Activated CD4-positive, alpha-beta memory T cell treated with anti-CD3 and anti-CD28 coated beads for 36 hours (primary cell): ENCODE measurements at regions not wholly inside any gene's neighbourhood (a gene's known extent, or its start where the extent isn't known, plus 50 kb on each side); places are given as distances from the start of the nearest gene placed in this dataset.

Source experiments
- CTCF ChIA-PET: fragments of 350-600 bp; sonication (Branson Sonifier 250); formaldehyde crosslinking; loops from one replicate; lab custom pipeline; 2021; ENCODE audit warnings: antibody characterized with exemption, inconsistent platforms; lab: Charles Lee
- POLR2A ChIA-PET: fragments of 350-600 bp; sonication (Branson Sonifier 250); formaldehyde crosslinking; loops from one replicate; lab custom pipeline; 2021; ENCODE audit warnings: antibody characterized with exemption; lab: Charles Lee
- DNase-seq: peaks from one replicate; pipeline ENCODE4 v3.0.0-alpha.2; 2020
- H3K27ac Mint-ChIP-seq: one replicate; pipeline ENCODE4 v1.8.0; 2021; ENCODE audit warnings: mixed read lengths
- H3K27me3 Mint-ChIP-seq: one replicate; pipeline ENCODE4 v1.8.0; 2021; ENCODE audit warnings: mixed read lengths
- H3K36me3 Mint-ChIP-seq: one replicate; pipeline ENCODE4 v1.8.0; 2021; ENCODE audit warnings: mixed read lengths
- H3K4me1 Mint-ChIP-seq: one replicate; pipeline ENCODE4 v1.8.0; 2021; ENCODE audit warnings: low read depth, mixed read lengths
- H3K4me3 Mint-ChIP-seq: one replicate; pipeline ENCODE4 v1.8.0; 2021; ENCODE audit warnings: mild to moderate bottlenecking, mixed read lengths
- H3K9me3 Mint-ChIP-seq: one replicate; pipeline ENCODE4 v1.8.0; 2021; ENCODE audit warnings: mixed read lengths
- intact Hi-C: fragments of 100-400 bp; cut with micrococcal nuclease; formaldehyde crosslinking; loops from one replicate; pipeline ENCODE4 v1.15.1; 2023

DNA sequence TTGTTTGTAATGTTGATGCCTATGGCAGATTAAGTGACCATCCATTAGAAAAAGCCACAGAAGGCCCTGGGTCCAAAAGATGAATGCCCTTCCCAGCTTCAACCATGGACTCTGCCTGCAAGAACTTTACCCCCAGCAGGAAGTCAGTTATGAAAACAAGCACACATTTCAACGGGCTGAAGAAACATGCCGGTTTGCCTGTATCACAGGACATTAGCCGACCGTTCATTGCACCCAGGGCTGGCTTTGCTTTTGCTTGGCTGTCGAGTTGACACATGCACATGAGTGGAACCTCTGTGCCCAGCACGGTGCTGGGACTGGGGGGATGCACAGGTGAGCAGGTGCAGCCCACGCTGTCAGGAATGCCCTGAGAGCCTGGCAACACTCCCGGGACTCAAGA lies 1087.0 kb downstream of the BCL11B start:
- Mint-ChIP-seq H3K27ac (peak overlapping the region; percentile 100), H3K36me3 (peaks cover 3% of the 10 kb centered on the region), H3K27me3 (no peaks in the 10 kb centered on the region), H3K4me1 (peaks cover 96% of the 10 kb centered on the region), H3K4me3 (peak overlapping the region; percentile 59), H3K9me3 (no peaks in the 10 kb centered on the region)
- CTCF ChIA-PET = interaction anchor here (0.7 to 1.9 kb wide), 5 partner anchors 8 to 1083 kb away, joined by 3 to 5 read pairs (median 5); no protein-coding TSS in a partner anchor
- DNase-seq = no peak
- intact Hi-C loops = loop anchor here (5.0 kb wide), 2 partner anchors 463 to 1297 kb away; partner anchors contain the start of genes CCNK and SETD3
- POLR2A ChIA-PET = interaction anchor here (0.8 to 2.0 kb wide), 8 partner anchors 10 to 1083 kb away, joined by 3 to 12 read pairs (median 4); no protein-coding TSS in a partner anchor

DNA sequence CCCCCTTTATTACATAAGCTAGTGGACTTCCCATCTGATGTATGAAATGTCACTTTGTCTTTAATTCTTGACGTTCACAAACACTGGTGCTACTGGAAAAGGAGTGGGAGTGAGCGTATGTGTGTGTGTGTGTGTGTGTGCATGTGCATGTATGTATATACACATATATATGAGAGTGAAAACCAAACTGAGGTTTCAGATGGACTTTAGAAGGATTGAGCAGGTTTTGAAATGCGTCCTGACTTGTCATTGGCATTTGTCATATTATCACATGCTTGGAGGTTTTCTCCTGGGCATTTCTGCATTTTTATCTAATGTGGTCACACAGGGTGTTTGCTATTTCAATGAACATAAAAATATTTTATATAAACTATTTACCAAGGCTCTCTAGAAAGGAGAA lies 1085.9 kb downstream of the BCL11B start:
- Mint-ChIP-seq H3K27me3 (no peaks in the 10 kb centered on the region), H3K4me3 (peak overlapping the region; percentile 42), H3K36me3 (peaks cover 3% of the 10 kb centered on the region), H3K27ac (peak overlapping the region; percentile 100), H3K4me1 (peaks cover 98% of the 10 kb centered on the region), H3K9me3 (no peaks in the 10 kb centered on the region)
- POLR2A ChIA-PET = interaction anchor here (1.2 to 2.0 kb wide), 4 partner anchors 11 to 1082 kb away, joined by 3 to 12 read pairs (median 6); no protein-coding TSS in a partner anchor
- intact Hi-C loops = loop anchor here (5.0 kb wide), 2 partner anchors 464 to 1296 kb away; partner anchors contain the start of genes CCNK and SETD3
- DNase-seq = peak; percentile 53
- CTCF ChIA-PET = interaction anchor here (0.9 to 2.2 kb wide), 5 partner anchors 11 to 1082 kb away, joined by 4 to 7 read pairs (median 5); no protein-coding TSS in a partner anchor

DNA sequence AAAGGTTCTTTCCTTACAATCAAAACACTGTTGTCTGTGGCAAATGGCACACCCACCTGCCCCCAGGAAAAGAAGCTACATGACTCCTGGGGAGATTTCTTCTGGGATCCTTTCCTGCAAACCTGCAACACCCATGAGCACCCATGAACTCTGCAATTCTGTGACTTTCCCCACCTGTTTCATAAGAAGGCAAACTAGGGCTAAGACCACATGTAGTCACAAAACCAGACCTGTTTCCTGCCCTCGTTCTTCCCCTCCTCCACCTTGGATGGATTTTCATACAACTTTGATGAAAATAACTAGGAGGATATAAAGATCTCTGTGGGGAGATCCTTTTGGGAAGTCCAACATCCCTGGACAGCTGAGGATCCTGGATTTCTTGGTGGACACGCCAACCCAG lies 1084.7 kb downstream of the BCL11B start:
- no peaks in the 10 kb centered on the region for H3K27me3 Mint-ChIP-seq
- peak overlapping the region; percentile 100 for H3K27ac Mint-ChIP-seq
- peak overlapping the region; percentile 35 for H3K4me3 Mint-ChIP-seq
- DNase-seq = peak; percentile 44
- ChIA-PET POLR2A (interaction anchor here (0.6 kb wide), 1 partner anchor 863 kb away, joined by 3 read pairs; no protein-coding TSS in a partner anchor), CTCF (interaction anchor here (0.9 to 2.2 kb wide), 2 partner anchors 18 to 1079 kb away, joined by 4 to 7 read pairs; no protein-coding TSS in a partner anchor)
- peaks cover 4% of the 10 kb centered on the region for H3K36me3 Mint-ChIP-seq
- no peaks in the 10 kb centered on the region for H3K9me3 Mint-ChIP-seq
- peaks cover 96% of the 10 kb centered on the region for H3K4me1 Mint-ChIP-seq
- intact Hi-C loops = loop anchor here (5.0 kb wide), 2 partner anchors 465 to 1295 kb away; partner anchors contain the start of genes CCNK and SETD3

DNA sequence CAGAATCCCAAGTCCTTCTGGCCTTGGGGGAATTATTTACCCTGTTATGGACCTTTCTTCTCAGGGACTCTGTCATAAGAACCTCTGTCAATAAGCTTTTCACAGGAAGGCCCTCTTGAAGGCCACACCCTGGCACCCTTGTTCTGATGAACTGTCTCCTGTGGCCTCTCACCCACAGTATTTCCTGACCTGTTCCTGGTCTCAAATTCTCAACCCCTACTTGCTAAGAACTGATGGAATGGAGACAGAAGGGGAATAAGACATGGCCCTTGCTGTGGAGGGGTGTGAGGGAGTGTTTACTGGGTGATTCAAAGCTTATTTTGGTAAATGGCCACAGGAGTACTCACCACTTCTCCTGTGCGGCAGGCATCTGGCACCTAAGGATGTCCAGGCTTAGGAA lies 1082.9 kb downstream of the BCL11B start:
- POLR2A ChIA-PET = interaction anchor here (1.0 to 3.0 kb wide), 9 partner anchors 10 to 1083 kb away, joined by 3 to 23 read pairs (median 6); partner anchors contain the start of gene BCL11B
- H3K27ac Mint-ChIP-seq = peak overlapping the region; percentile 100
- CTCF ChIA-PET = interaction anchor here (1.2 to 1.5 kb wide), 5 partner anchors 10 to 52 kb away, joined by 3 to 5 read pairs (median 4); no protein-coding TSS in a partner anchor
- intact Hi-C loops = loop anchor here (1.0 to 5.0 kb wide), 4 partner anchors 12 to 1293 kb away; partner anchors contain the start of genes CCNK and SETD3
- no peaks in the 10 kb centered on the region for H3K27me3 Mint-ChIP-seq
- H3K4me1 Mint-ChIP-seq = peaks cover 94% of the 10 kb centered on the region
- peaks cover 4% of the 10 kb centered on the region for H3K36me3 Mint-ChIP-seq
- peak; percentile 65 for DNase-seq
- no peaks in the 10 kb centered on the region for H3K9me3 Mint-ChIP-seq
- H3K4me3 Mint-ChIP-seq = peak overlapping the region; percentile 75

DNA sequence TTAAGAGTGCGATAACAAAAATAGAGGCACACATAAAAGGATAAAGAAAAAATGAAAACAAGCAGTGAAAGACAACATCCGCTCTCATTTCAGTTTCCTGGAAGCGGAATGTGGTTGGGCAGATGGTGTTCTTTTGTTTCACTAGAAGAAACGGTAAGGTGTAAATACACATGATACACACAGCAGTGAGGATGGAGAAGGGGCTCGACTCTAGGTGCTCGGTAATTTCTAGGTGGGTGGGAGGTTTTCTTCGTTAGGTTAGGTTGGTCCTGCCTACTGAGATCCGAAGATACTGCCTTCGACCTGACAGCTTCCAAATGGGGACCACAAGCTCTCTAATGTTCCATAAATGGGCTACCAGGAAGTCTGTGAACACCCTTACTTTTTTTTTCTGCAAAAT lies 1082.5 kb downstream of the BCL11B start:
- Mint-ChIP-seq H3K4me1 (peaks cover 94% of the 10 kb centered on the region), H3K36me3 (peaks cover 4% of the 10 kb centered on the region), H3K4me3 (peak overlapping the region; percentile 75), H3K27ac (peak overlapping the region; percentile 100), H3K9me3 (no peaks in the 10 kb centered on the region), H3K27me3 (no peaks in the 10 kb centered on the region)
- ChIA-PET CTCF (interaction anchor here (1.1 to 1.5 kb wide), 6 partner anchors 10 to 52 kb away, joined by 3 to 5 read pairs (median 4); no protein-coding TSS in a partner anchor), POLR2A (interaction anchor here (1.0 to 3.0 kb wide), 9 partner anchors 8 to 1083 kb away, joined by 3 to 23 read pairs (median 6); partner anchors contain the start of gene BCL11B)
- intact Hi-C loops = loop anchor here (1.0 to 5.0 kb wide), 4 partner anchors 12 to 1293 kb away; partner anchors contain the start of genes CCNK and SETD3
- DNase-seq = peak; percentile 69

DNA sequence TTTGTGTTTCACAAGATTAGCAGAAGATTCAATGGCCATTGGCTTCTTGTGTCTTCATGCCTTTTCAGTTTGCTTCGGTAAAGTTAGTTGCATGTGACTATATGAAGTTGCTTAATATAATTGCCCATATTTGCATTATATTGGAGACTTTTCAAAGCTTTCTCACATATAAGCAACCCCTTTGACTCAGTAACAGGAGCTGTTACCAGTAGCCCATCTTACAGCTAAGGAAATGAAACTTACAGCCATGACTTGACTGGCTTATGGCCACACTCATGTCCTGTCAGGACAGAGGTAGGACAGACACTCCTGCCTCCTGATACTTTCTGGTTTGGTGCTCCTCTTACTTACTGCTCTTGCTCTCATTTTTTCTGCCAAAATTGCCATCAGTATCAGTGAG lies 1082.1 kb downstream of the BCL11B start:
- intact Hi-C loops = loop anchor here (1.0 to 5.0 kb wide), 5 partner anchors 13 to 1292 kb away; partner anchors contain the start of genes CCNK and SETD3
- Mint-ChIP-seq H3K4me3 (peak overlapping the region; percentile 75), H3K4me1 (peaks cover 94% of the 10 kb centered on the region), H3K27me3 (no peaks in the 10 kb centered on the region), H3K36me3 (peaks cover 4% of the 10 kb centered on the region), H3K9me3 (no peaks in the 10 kb centered on the region), H3K27ac (peak overlapping the region; percentile 100)
- DNase-seq = no peak
- CTCF ChIA-PET = interaction anchor here (1.1 to 1.6 kb wide), 5 partner anchors 11 to 53 kb away, joined by 3 to 5 read pairs (median 4); no protein-coding TSS in a partner anchor
- POLR2A ChIA-PET = interaction anchor here (0.8 to 3.0 kb wide), 8 partner anchors 8 to 1082 kb away, joined by 4 to 23 read pairs (median 6); partner anchors contain the start of gene BCL11B

DNA sequence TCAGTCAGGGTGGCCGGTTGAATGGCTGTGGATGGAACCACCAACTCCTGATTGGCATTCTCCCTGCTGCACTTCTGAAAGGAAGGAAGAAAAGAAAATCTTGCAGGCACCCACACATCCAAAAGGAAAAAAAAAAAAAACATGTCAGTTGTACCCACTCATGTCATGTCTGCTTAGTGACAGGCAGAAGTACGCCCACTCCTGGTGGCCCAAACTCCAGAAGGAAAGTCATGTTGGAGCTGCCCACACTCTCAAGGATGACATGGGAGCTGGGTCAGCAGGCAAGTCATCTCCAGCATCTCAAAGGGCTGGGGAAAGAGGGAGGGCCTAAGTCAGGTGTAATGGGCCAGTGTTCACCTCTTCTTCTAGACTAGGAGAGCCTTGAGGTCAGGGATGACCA lies 1079.1 kb downstream of the BCL11B start:
- POLR2A ChIA-PET = interaction anchor here (0.7 to 1.1 kb wide), 2 partner anchors 24 to 252 kb away, joined by 3 read pairs; no protein-coding TSS in a partner anchor
- CTCF ChIA-PET = interaction anchor here (1.1 to 1.9 kb wide), 2 partner anchors 9 to 1082 kb away, joined by 3 to 5 read pairs; no protein-coding TSS in a partner anchor
- H3K27ac Mint-ChIP-seq = peak overlapping the region; percentile 62
- H3K4me1 Mint-ChIP-seq = peaks cover 89% of the 10 kb centered on the region
- peaks cover 1% of the 10 kb centered on the region for H3K36me3 Mint-ChIP-seq
- no peak overlapping the region for H3K4me3 Mint-ChIP-seq
- H3K9me3 Mint-ChIP-seq = no peaks in the 10 kb centered on the region
- intact Hi-C loops = no loop called here
- no peak for DNase-seq
- no peaks in the 10 kb centered on the region for H3K27me3 Mint-ChIP-seq

DNA sequence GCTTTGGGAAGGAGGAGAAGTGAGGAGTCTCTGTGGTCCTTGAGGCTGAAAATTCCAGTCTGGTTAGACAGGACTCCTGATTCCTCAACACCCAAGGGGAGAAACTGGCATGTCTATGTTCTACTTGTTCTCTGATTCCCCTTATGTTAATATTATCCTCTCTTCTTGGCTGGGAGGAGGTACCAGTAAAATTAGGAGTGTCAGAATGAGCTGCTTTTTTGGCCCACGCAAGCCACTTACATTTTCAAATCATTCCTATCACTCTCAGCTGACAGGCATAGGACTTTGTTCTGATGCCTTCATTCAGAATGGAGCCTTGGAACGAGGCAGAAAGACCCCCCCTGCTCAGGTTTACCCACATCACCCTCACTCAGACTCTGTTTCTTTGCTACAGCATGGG lies 1077.2 kb downstream of the BCL11B start:
- intact Hi-C loops = no loop called here
- DNase-seq = no peak
- Mint-ChIP-seq H3K27ac (peak overlapping the region; percentile 94), H3K9me3 (no peaks in the 10 kb centered on the region), H3K4me3 (no peak overlapping the region), H3K27me3 (no peaks in the 10 kb centered on the region), H3K36me3 (peaks cover 1% of the 10 kb centered on the region), H3K4me1 (peaks cover 87% of the 10 kb centered on the region)
- ChIA-PET CTCF (interaction anchor here (0.6 to 1.4 kb wide), 2 partner anchors 29 to 44 kb away, joined by 4 to 5 read pairs; no protein-coding TSS in a partner anchor), POLR2A (interaction anchor here (0.7 to 1.2 kb wide), 4 partner anchors 13 to 19 kb away, joined by 3 to 4 read pairs (median 4); no protein-coding TSS in a partner anchor)

DNA sequence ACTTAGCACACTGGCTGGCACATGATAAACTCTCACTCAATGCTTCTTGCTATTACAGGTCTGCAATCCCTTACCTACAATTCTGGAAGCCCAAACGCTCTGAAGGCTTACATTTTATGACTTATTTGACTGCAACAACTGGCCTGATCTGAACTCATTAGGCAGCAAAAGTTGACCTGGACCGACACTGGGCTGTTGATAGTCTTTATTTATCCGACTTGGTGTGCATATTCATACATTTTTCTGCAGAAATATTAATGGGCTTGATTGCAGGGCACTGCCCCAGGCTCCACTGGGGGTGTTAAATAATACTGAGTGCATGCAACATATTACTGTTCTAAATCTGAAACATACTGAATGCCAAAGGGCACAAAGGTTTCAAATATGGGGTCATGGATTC lies 1076.7 kb downstream of the BCL11B start:
- Mint-ChIP-seq H3K36me3 (peaks cover 1% of the 10 kb centered on the region), H3K27ac (peak overlapping the region; percentile 94), H3K4me1 (peaks cover 83% of the 10 kb centered on the region), H3K27me3 (no peaks in the 10 kb centered on the region), H3K4me3 (no peak overlapping the region), H3K9me3 (no peaks in the 10 kb centered on the region)
- POLR2A ChIA-PET = interaction anchor here (0.6 to 1.2 kb wide), 5 partner anchors 9 to 20 kb away, joined by 3 to 4 read pairs (median 3); no protein-coding TSS in a partner anchor
- CTCF ChIA-PET = interaction anchor here (0.6 to 1.4 kb wide), 2 partner anchors 30 to 44 kb away, joined by 4 to 5 read pairs; no protein-coding TSS in a partner anchor
- intact Hi-C loops = no loop called here
- no peak for DNase-seq

DNA sequence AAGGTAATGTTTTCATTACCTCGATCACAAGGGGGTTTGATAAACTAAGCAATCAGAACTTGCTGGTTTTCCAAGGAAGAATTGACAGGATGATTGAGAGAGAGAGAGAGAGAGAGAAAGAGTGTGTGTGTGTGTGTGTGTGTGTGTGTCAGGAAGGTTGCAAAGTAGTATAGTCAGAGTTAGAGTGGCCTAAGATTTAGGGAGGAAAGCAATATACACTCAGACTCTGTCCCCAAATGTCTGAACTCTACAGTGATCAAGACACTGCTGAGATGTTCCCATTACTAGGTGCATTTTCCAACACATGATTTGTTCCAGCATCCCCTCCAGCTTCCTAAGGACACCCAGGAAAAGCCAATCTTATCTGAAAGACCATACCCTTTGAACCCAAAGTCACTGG lies 1074.1 kb downstream of the BCL11B start:
- DNase-seq = no peak

DNA sequence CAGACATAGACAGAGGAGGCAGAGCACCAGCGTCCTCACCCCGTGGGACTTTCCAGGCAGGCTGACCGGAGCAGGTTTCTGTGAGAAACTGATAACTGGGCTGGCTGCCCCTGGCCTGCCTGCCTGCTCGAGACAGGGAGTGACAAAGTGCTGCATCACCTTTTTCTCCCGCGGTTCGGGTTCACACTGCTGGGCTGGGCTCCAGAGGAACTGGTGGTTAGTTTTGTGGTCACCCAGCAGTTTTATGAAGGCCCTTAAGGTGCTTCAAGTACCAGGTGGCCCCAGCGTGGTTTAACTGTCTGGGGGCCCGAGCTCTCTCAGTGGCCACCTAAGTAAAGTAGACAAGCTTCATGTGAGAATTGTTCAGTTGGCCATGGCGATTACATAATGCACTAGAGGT lies 1073.6 kb downstream of the BCL11B start:
- Mint-ChIP-seq H3K4me3 (peak overlapping the region; percentile 10), H3K36me3 (no peaks in the 10 kb centered on the region), H3K4me1 (peaks cover 66% of the 10 kb centered on the region), H3K27me3 (no peaks in the 10 kb centered on the region), H3K27ac (peak overlapping the region; percentile 77), H3K9me3 (no peaks in the 10 kb centered on the region)
- ChIA-PET POLR2A (interaction anchor here (0.8 kb wide), 1 partner anchor 30 kb away, joined by 3 read pairs; no protein-coding TSS in a partner anchor), CTCF (interaction anchor here (0.8 to 2.5 kb wide), 2 partner anchors 59 to 1068 kb away, joined by 3 to 7 read pairs; no protein-coding TSS in a partner anchor)
- intact Hi-C loops = loop anchor here (1.0 kb wide), 1 partner anchor 29 kb away; no protein-coding TSS in a partner anchor
- peak; percentile 72 for DNase-seq

More for the DNA sequence above, 1074.1 kb downstream of the BCL11B start:
- no peaks in the 10 kb centered on the region for H3K36me3 Mint-ChIP-seq
- H3K27me3 Mint-ChIP-seq = no peaks in the 10 kb centered on the region
- peak overlapping the region; percentile 16 for H3K4me3 Mint-ChIP-seq
- POLR2A ChIA-PET = interaction anchor here (0.8 kb wide), 1 partner anchor 30 kb away, joined by 3 read pairs; no protein-coding TSS in a partner anchor
- H3K27ac Mint-ChIP-seq = peak overlapping the region; percentile 77
- no peaks in the 10 kb centered on the region for H3K9me3 Mint-ChIP-seq
- CTCF ChIA-PET = interaction anchor here (2.5 kb wide), 1 partner anchor 58 kb away, joined by 7 read pairs; no protein-coding TSS in a partner anchor
- peaks cover 68% of the 10 kb centered on the region for H3K4me1 Mint-ChIP-seq
- intact Hi-C loops = loop anchor here (1.0 kb wide), 1 partner anchor 29 kb away; no protein-coding TSS in a partner anchor
